Mesothelial cell of epicardium (in vitro differentiated cells): ENCODE measurements at regions not wholly inside any gene's neighbourhood (a gene's known extent, or its start where the extent isn't known, plus 50 kb on each side); places are given as distances from the start of the nearest gene placed in this dataset.
A peak's percentile ranks its signal among the peaks of the same experiment; 100 is the strongest.

Experiments
- DNase-seq, 2 experiments: peaks; one replicate each; pipeline ENCODE4 v3.0.0; 2021; ENCODE audit warnings: low spot score in 2 of 2; ENCODE audit not compliant: unreplicated experiment in 2 of 2
- H3K27ac Mint-ChIP-seq: 2 replicates; pipeline ENCODE4 v1.8.0; 2021; ENCODE audit warnings: mixed read lengths
- H3K27me3 Mint-ChIP-seq: 2 replicates; pipeline ENCODE4 v1.8.0; 2021; ENCODE audit warnings: low read depth, mixed read lengths
- H3K36me3 Mint-ChIP-seq: 2 replicates; pipeline ENCODE4 v1.8.0; 2021; ENCODE audit warnings: mixed read lengths
- H3K4me1 Mint-ChIP-seq: 2 replicates; pipeline ENCODE4 v1.8.0; 2021; ENCODE audit warnings: mixed read lengths
- H3K4me3 Mint-ChIP-seq: 2 replicates; pipeline ENCODE4 v1.8.0; 2021; ENCODE audit warnings: mild to moderate bottlenecking, moderate library complexity, mixed read lengths
- H3K9me3 Mint-ChIP-seq: 2 replicates; pipeline ENCODE4 v1.8.0; 2021; ENCODE audit warnings: mixed read lengths
- CTCF ChIP-seq: fragments of 200-600 bp; sonication (generic); IDR thresholded peaks from one replicate; pipeline ENCODE4 v1.5.0; 2021; ENCODE audit warnings: antibody characterized with exemption; ENCODE audit not compliant: unreplicated experiment

- Mint-ChIP-seq H3K4me1 (peaks cover 11% of the 10 kb centered on the region), H3K9me3 (peaks cover 13% of the 10 kb centered on the region), H3K4me3 (no peak overlapping the region), H3K27ac (peak overlapping the region; percentile 92), H3K36me3 (no peaks in the 10 kb centered on the region), H3K27me3 (no peaks in the 10 kb centered on the region)
- no peak for DNase-seq
- TF ChIP-seq CTCF, result no peak
Observed at GRCh38 chr5:2983583-2984300, 232.3 kb upstream of the IRX2 start.

- Mint-ChIP-seq H3K27ac (no peak overlapping the region), H3K4me1 (peaks cover 11% of the 10 kb centered on the region), H3K36me3 (peaks cover 2% of the 10 kb centered on the region), H3K4me3 (no peak overlapping the region), H3K27me3 (no peaks in the 10 kb centered on the region), H3K9me3 (peaks cover 25% of the 10 kb centered on the region)
- DNase-seq, result no peak
- no peak for TF ChIP-seq CTCF
Observed at GRCh38 chr5:2981652-2982051, 230.2 kb upstream of the IRX2 start.

GRCh38 chr5:2981035-2981434, 229.6 kb upstream of the IRX2 start:
- no peak for DNase-seq
- peaks cover 11% of the 10 kb centered on the region for H3K4me1 Mint-ChIP-seq
- no peaks in the 10 kb centered on the region for H3K27me3 Mint-ChIP-seq
- TF ChIP-seq CTCF, result no peak
- peaks cover 6% of the 10 kb centered on the region for H3K36me3 Mint-ChIP-seq
- no peak overlapping the region for H3K27ac Mint-ChIP-seq
- no peak overlapping the region for H3K4me3 Mint-ChIP-seq
- H3K9me3 Mint-ChIP-seq, result peaks cover 28% of the 10 kb centered on the region

- H3K27me3 Mint-ChIP-seq, result no peaks in the 10 kb centered on the region
- peaks cover 4% of the 10 kb centered on the region for H3K4me1 Mint-ChIP-seq
- no peak for DNase-seq
- peaks cover 8% of the 10 kb centered on the region for H3K36me3 Mint-ChIP-seq
- no peak overlapping the region for H3K27ac Mint-ChIP-seq
- no peak overlapping the region for H3K4me3 Mint-ChIP-seq
- peaks cover 23% of the 10 kb centered on the region for H3K9me3 Mint-ChIP-seq
- TF ChIP-seq CTCF, result no peak
Observed at GRCh38 chr5:2960294-2960693, 208.8 kb upstream of the IRX2 start.

GRCh38 chr5:2958976-2959375, 207.5 kb upstream of the IRX2 start:
- Mint-ChIP-seq H3K27me3 (no peaks in the 10 kb centered on the region), H3K4me3 (no peak overlapping the region), H3K27ac (no peak overlapping the region), H3K9me3 (peaks cover 31% of the 10 kb centered on the region), H3K36me3 (peaks cover 10% of the 10 kb centered on the region), H3K4me1 (peaks cover 4% of the 10 kb centered on the region)
- no peak for DNase-seq
- no peak for TF ChIP-seq CTCF

- Mint-ChIP-seq H3K36me3 (no peaks in the 10 kb centered on the region), H3K4me3 (no peak overlapping the region), H3K27ac (no peak overlapping the region), H3K4me1 (no peaks in the 10 kb centered on the region), H3K27me3 (no peaks in the 10 kb centered on the region), H3K9me3 (peaks cover 9% of the 10 kb centered on the region)
- TF ChIP-seq CTCF, result no peak
- DNase-seq, result no peak
Observed at GRCh38 chr5:2948875-2949274, 197.4 kb upstream of the IRX2 start.
